NCI-H526 (cell line): ENCODE measurements at regions not wholly inside any gene's neighbourhood (a gene's known extent, or its start where the extent isn't known, plus 50 kb on each side); places are given as distances from the start of the nearest gene placed in this dataset.
"Not testable (repeated sequence)": the region's sequence is repeated elsewhere in the genome, so short reads cannot be mapped to it uniquely, and the experiment has no call there.

Experiments
- DNase-seq, 2 experiments: peaks; one replicate each; lab custom pipeline; 2025; lab: John Stamatoyannopoulos, UW

GRCh38 chr2:83055376-83056010, 1403.6 kb downstream of the SUCLG1 start:
- DNase-seq, result no peak

GRCh38 chr2:83054751-83055150, 1404.3 kb downstream of the SUCLG1 start:
- DNase-seq, result no peak

DNA sequence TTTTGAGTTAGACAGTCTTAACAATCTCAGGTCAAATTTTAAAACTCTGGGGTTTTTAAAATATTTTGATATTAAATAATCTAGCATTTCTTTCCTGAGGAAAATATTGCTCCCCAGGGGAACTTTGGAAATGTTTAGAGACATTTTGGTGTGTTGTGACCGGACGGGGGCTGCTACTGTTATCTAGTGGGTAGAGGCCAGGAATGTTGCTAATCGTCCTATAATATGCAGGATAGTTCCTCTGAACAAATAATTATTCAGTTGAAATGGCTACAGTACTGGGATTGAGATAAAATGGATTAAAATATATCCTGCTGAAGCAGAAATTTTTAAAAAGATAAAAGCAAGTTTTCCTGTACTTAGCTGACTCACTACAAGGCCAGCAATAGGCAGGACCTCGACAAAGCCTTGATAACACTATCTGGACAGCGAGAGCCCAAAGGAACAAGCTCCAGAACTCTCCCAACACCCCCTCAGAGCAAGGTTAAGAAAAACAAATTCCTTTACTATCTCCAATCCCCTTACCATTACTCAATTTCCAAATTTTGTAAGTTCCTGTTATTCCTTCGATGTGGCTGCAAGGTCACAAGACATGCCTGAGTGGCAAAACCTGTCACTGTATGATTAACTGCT, 1407.4 kb downstream of the SUCLG1 start:
- DNase-seq, result no peak

DNA sequence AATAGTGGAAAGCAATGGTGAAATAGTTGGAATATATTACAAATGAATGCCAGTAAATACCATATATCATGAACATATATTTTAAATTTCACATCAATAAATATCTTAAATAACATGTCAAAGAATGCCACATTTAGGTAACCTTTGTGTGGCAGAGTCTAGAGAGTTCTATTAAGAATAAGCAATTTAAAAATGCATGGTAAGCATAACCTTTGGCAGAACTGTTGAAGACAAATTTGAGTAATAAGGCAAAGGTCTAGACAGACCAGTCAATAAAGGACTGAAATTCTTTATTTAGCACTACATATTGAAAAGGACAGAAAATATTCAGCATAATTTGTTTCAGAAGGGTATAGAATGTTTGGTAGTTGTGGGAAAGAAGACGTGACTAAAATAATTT, 1417.0 kb downstream of the SUCLG1 start:
- no peak for DNase-seq

GRCh38 chr2:83022631-83023210, 1436.4 kb downstream of the SUCLG1 start:
- no peak for DNase-seq

- no peak for DNase-seq
These were observed 1441.6 kb downstream of the SUCLG1 start for GRCh38 chr2:83017366-83018090.

- peak in 1 of 2 experiments; percentile 1 for DNase-seq
These were observed 1442.6 kb downstream of the SUCLG1 start for GRCh38 chr2:83016343-83017110.

GRCh38 chr2:83015900-83016299, 1443.2 kb downstream of the SUCLG1 start:
- no peak for DNase-seq

GRCh38 chr2:83015035-83015715, 1443.9 kb downstream of the SUCLG1 start:
- DNase-seq, result no peak

DNA sequence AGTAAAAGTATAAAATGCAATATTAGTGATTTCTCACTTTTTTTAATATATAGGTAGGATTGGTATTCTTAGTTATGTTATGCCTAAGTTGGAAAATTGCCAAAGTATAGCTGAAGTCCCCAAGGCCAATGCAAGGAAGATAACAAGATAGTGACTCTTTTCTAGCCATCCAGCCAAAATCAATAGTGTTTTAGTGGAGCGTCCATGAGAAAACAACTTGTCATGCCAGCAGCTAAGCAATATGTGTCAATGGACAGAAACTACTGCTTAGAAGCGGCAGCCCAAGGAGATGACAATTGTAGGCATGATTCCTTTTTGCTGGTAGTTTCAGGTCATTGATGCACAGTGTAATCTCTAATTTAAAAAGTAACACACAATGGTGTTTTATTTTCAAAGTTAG, 1444.6 kb downstream of the SUCLG1 start:
- DNase-seq, result no peak

GRCh38 chr2:83006961-83007360, 1452.1 kb downstream of the SUCLG1 start:
- no peak for DNase-seq

- DNase-seq, result no peak
These were observed 1455.5 kb downstream of the SUCLG1 start for GRCh38 chr2:83003555-83003954.

DNA sequence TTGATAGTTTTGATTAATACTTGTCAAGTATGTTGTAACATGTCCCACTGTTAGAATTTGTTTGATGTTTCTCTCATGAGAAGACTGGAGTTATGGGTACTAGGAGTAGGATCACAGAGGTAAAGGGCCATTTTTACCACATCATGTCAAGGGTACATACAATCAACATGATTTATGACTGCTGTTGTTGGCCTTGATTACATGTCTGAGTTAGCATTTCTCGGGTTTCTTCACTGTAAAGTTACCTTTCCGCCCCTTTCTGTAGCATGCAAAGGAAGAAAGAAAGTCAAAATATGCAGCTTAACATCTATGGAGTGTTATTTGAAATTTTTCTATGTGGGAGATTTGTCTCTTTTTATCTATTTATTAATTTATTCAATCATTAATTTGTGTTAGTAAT, 1456.4 kb downstream of the SUCLG1 start:
- no peak for DNase-seq

DNA sequence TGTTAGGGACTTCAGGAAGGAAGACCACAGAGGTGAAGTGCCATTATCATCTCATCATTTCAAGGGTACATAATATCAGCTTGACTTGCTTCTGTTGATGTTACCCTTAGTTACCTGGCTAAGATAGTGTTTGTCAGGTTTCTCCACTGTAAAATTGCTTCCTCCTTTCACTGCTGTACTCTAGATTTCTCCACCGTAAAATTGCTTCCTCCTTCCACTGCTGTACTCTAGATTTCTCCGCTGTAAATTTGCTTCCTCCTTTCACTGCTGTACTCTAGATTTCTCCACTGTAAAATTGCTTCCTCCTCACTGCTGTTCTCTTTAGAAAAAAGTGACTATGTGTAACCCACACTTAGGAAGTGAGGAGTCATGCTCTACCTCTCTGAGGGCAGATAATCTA, 1460.3 kb downstream of the SUCLG1 start:
- DNase-seq, result no peak

GRCh38 chr2:82996217-82996616, 1462.9 kb downstream of the SUCLG1 start:
- DNase-seq, result no peak

DNA sequence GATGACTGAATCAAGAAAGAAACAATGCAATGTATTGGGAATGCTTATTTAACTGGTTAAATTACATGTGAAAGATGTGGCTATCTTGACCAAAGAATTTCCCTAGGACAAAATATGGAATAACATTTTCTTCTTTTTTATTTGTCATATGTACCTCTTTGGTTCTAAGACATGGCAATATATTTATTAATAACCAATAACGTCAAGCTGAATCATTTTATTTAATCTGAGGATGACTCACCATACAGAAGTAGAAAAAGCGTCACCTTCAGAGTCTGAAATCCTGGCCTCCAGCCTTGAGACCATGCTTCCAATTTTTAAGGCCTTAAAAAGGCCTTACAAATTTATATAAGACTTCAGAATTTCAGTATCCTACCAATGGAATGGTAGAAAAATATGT, 1464.9 kb downstream of the SUCLG1 start:
- no peak for DNase-seq

DNA sequence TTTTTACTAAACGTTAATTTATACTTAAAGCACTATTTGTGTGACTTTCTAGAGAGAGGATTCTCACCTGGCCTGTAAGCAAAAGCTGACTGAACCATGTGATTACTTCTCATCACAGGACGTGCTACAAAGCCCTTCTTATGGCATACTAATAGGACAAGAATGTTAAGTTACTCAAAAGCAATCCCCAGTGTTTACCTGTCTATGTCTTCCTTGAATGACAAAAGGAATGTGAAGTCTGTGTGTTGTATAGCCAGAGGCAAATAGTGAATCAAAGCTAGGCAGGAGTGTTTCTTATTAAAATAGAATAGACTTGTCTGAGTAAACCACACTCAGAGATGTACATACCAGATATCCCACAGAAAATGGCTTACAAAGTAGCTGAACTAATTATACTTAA, 1465.5 kb downstream of the SUCLG1 start:
- no peak for DNase-seq

GRCh38 chr2:82992968-82993367, 1466.1 kb downstream of the SUCLG1 start:
- no peak for DNase-seq

DNA sequence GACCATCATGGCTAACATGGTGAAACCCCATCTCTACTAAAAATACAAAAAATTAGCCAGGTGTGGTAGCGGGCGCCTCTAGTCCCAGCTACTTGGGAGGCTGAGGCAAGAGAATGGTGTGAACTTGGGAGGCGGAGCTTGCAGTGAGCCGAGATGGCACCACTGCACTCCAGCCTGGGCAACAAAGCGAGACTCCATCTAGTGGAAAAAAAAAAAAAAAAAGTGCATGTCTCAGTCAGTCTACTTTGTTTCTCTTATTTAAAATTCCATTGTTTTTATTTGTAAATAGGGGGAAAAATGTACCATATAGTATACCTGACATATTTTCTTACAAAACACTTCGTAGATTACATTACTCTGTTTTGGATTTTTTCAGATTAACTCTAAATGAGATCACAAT, 1471.4 kb downstream of the SUCLG1 start:
- not testable (repeated sequence) for DNase-seq

- no peak for DNase-seq
These were observed 1472.2 kb downstream of the SUCLG1 start for GRCh38 chr2:82986899-82987298.

DNA sequence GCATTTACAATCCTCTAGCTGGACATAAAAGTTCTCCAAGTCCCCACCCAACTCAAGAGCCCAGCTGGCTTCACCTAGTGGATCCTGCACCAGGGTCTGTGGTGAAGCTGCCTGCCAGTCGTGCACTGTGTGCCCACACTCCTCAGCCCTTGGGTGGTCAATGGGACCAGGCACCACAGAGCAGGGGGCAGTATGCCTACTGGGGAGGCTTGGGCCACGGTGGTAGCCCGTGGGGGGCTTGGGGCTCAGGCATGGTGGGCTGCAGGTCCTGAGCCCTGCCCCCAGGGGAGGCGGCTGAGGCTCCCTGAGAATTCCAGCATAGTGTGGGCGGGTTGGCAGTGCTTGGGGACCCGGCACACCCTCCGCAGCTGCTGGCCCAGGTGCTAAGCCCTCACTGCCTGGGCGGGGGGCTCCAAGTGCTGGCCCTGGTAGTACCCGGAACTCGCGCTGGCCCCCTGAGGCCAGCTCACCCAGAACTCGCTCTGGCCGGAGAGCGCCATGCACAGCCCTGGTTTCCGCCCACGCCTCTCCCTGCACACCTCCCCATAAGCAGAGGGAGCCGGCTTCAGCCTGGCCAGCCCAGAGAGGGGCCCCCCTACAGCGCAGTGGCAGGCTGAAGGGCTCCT, 1473.4 kb downstream of the SUCLG1 start:
- no peak for DNase-seq
